Natural killer cell (primary cell): ENCODE measurements at regions not wholly inside any gene's neighbourhood (a gene's known extent, or its start where the extent isn't known, plus 50 kb on each side); places are given as distances from the start of the nearest gene placed in this dataset.

Source experiments
- ATAC-seq, 3 donors: fragments of 150-1000 bp in 2 of 3; fragments of 200-7000 bp in 1 of 3; cut with Tn5 transposase; 1 replicate in 1 of 3; 2 replicates in 2 of 3; pipeline ENCODE4 v1.10.0; 2021; ENCODE audit warnings: mild to moderate bottlenecking in 2 of 3, moderate library complexity in 2 of 3
- DNase-seq, 2 donors: peaks; one replicate each; pipeline versions ENCODE4 v3.0.0 to v3.0.0-alpha.2; 2013 to 2021; ENCODE audit warnings: mixed read lengths in 1 of 2
- H3K27ac ChIP-seq: one replicate; pipeline ENCODE4 v1.5.1; 2013; ENCODE audit warnings: mild to moderate bottlenecking, low read length
- H3K27me3 ChIP-seq: one replicate; pipeline ENCODE4 v1.6.1; 2013; ENCODE audit warnings: low read length; ENCODE audit not compliant: control insufficient read depth, insufficient read depth
- H3K36me3 ChIP-seq: one replicate; pipeline ENCODE4 v1.6.1; 2013; ENCODE audit warnings: low read length; ENCODE audit not compliant: control insufficient read depth, insufficient read depth
- H3K4me1 ChIP-seq: one replicate; pipeline ENCODE4 v1.6.1; 2013; ENCODE audit warnings: low read length; ENCODE audit not compliant: control insufficient read depth, insufficient read depth
- H3K4me3 ChIP-seq: one replicate; pipeline ENCODE4 v1.5.1; 2013; ENCODE audit warnings: low read length
- H3K9me3 ChIP-seq: one replicate; pipeline ENCODE4 v1.6.1; 2013; ENCODE audit warnings: low read length; ENCODE audit not compliant: control insufficient read depth, insufficient read depth
- H3K27ac Mint-ChIP-seq, 2 donors: one replicate each; pipeline ENCODE4 v1.8.0; 2022; ENCODE audit warnings: mild to moderate bottlenecking in 2 of 2, mixed read lengths in 2 of 2, moderate library complexity in 1 of 2
- H3K27me3 Mint-ChIP-seq, 2 donors: one replicate each; pipeline ENCODE4 v1.8.0; 2022; ENCODE audit warnings: low read depth in 2 of 2, mixed read lengths in 2 of 2
- H3K36me3 Mint-ChIP-seq: one replicate; pipeline ENCODE4 v1.8.0; 2022; ENCODE audit warnings: mixed read lengths
- H3K4me1 Mint-ChIP-seq, 2 donors: one replicate each; pipeline ENCODE4 v1.8.0; 2022; ENCODE audit warnings: mixed read lengths in 2 of 2
- H3K4me3 Mint-ChIP-seq: one replicate; pipeline ENCODE4 v1.8.0; 2022; ENCODE audit warnings: mild to moderate bottlenecking, moderate library complexity, mixed read lengths
- H3K9me3 Mint-ChIP-seq, 2 donors: one replicate each; pipeline ENCODE4 v1.8.0; 2022; ENCODE audit warnings: mixed read lengths in 2 of 2
- CTCF ChIP-seq: fragments of 200-600 bp; IDR thresholded peaks from one replicate; pipeline ENCODE4 v1.8.0; 2022; ENCODE audit warnings: antibody characterized with exemption
- WGBS: methylation state at CpG from one replicate; pipeline ENCODE4 v1.1.7; 2013; ENCODE audit warnings: missing lambda C conversion rate; ENCODE audit not compliant: insufficient coverage; 5-methylcytosine and 5-hydroxymethylcytosine counted together
- intact Hi-C: fragments of 100-400 bp; cut with micrococcal nuclease; formaldehyde crosslinking; loops from one replicate; pipeline ENCODE4 v1.14.2; 2022

- Mint-ChIP-seq H3K27me3 (no peaks in the 10 kb centered on the region), H3K36me3 (no peaks in the 10 kb centered on the region), H3K4me3 (no peak overlapping the region), H3K9me3 (peaks cover 3% of the 10 kb centered on the region in 2 donors), H3K4me1 (peaks cover 4 to 11% of the 10 kb centered on the region in 2 donors), H3K27ac (no peak overlapping the region)
- Histone ChIP-seq H3K4me3 (no peak overlapping the region), H3K9me3 (no peaks in the 10 kb centered on the region), H3K27ac (no peak overlapping the region), H3K4me1 (no peaks in the 10 kb centered on the region), H3K27me3 (no peaks in the 10 kb centered on the region), H3K36me3 (no peaks in the 10 kb centered on the region)
- DNase-seq (no peak), ATAC-seq (no peak)
- no peak for TF ChIP-seq CTCF
- intact Hi-C loops = no loop called here
- WGBS = 78% methylated on average over 2 of the region's 2 CpGs
Observed at GRCh38 chr17:70345061-70345460, 175.7 kb downstream of the KCNJ2 start.

GRCh38 chr17:70352834-70353233, 183.5 kb downstream of the KCNJ2 start:
- no peaks in the 10 kb centered on the region for H3K27me3 ChIP-seq
- Mint-ChIP-seq H3K36me3 (no peaks in the 10 kb centered on the region), H3K27ac (no peak overlapping the region), H3K9me3 (peaks cover 10% of the 10 kb centered on the region in 2 donors), H3K27me3 (no peaks in the 10 kb centered on the region), H3K4me3 (no peak overlapping the region), H3K4me1 (no peaks in the 10 kb centered on the region)
- intact Hi-C loops = no loop called here
- H3K9me3 ChIP-seq = no peaks in the 10 kb centered on the region
- 92% methylated on average over 3 of the region's 3 CpGs for WGBS
- no peak for TF ChIP-seq CTCF
- ATAC-seq (no peak), DNase-seq (no peak)
- H3K4me1 ChIP-seq = no peaks in the 10 kb centered on the region
- no peak overlapping the region for H3K27ac ChIP-seq
- no peaks in the 10 kb centered on the region for H3K36me3 ChIP-seq
- H3K4me3 ChIP-seq = no peak overlapping the region

GRCh38 chr17:70353408-70354092, 184.2 kb downstream of the KCNJ2 start:
- WGBS = no CpG with 5 or more reads among the region's 2 CpGs
- no peaks in the 10 kb centered on the region for H3K4me1 ChIP-seq
- H3K4me1 Mint-ChIP-seq = no peaks in the 10 kb centered on the region
- intact Hi-C loops = no loop called here
- no peaks in the 10 kb centered on the region for H3K36me3 ChIP-seq
- H3K27ac ChIP-seq = no peak overlapping the region
- TF ChIP-seq CTCF = no peak
- ATAC-seq (no peak), DNase-seq (no peak)
- H3K27me3 Mint-ChIP-seq = no peaks in the 10 kb centered on the region
- no peaks in the 10 kb centered on the region for H3K9me3 ChIP-seq
- H3K9me3 Mint-ChIP-seq = peaks cover 10% of the 10 kb centered on the region in 2 donors
- no peaks in the 10 kb centered on the region for H3K36me3 Mint-ChIP-seq
- no peak overlapping the region for H3K4me3 Mint-ChIP-seq
- H3K27me3 ChIP-seq = no peaks in the 10 kb centered on the region
- H3K4me3 ChIP-seq = no peak overlapping the region
- no peak overlapping the region for H3K27ac Mint-ChIP-seq

- no peak for DNase-seq
- Mint-ChIP-seq H3K4me3 (no peak overlapping the region), H3K27me3 (no peaks in the 10 kb centered on the region), H3K4me1 (no peaks in the 10 kb centered on the region), H3K36me3 (no peaks in the 10 kb centered on the region), H3K27ac (no peak overlapping the region), H3K9me3 (peaks cover 7 to 9% of the 10 kb centered on the region in 2 donors)
- Histone ChIP-seq H3K27ac (no peak overlapping the region), H3K9me3 (no peaks in the 10 kb centered on the region), H3K4me3 (no peak overlapping the region), H3K4me1 (no peaks in the 10 kb centered on the region), H3K27me3 (no peaks in the 10 kb centered on the region), H3K36me3 (no peaks in the 10 kb centered on the region)
- 80% methylated on average over 1 of the region's 2 CpGs for WGBS
- ATAC-seq = no peak
- no peak for TF ChIP-seq CTCF
- intact Hi-C loops = no loop called here
Observed at GRCh38 chr17:70355185-70355584, 185.9 kb downstream of the KCNJ2 start.
